ENCODE measurements at regions not wholly inside any gene's neighbourhood (a gene's known extent, or its start where the extent isn't known, plus 50 kb on each side); places are given as distances from the start of the nearest gene placed in this dataset.

GRCh38 chr10:61350068-61350467, 103.1 kb downstream of the TMEM26 start:
- TF ChIP-seq, protein P1, sequence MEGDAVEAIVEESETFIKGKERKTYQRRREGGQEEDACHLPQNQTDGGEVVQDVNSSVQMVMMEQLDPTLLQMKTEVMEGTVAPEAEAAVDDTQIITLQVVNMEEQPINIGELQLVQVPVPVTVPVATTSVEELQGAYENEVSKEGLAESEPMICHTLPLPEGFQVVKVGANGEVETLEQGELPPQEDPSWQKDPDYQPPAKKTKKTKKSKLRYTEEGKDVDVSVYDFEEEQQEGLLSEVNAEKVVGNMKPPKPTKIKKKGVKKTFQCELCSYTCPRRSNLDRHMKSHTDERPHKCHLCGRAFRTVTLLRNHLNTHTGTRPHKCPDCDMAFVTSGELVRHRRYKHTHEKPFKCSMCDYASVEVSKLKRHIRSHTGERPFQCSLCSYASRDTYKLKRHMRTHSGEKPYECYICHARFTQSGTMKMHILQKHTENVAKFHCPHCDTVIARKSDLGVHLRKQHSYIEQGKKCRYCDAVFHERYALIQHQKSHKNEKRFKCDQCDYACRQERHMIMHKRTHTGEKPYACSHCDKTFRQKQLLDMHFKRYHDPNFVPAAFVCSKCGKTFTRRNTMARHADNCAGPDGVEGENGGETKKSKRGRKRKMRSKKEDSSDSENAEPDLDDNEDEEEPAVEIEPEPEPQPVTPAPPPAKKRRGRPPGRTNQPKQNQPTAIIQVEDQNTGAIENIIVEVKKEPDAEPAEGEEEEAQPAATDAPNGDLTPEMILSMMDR (IDR thresholded peaks at IDR 0.05) = no peak
- TF ChIP-seq POLR2AphosphoS5 (IDR thresholded peaks at IDR 0.05) = no peak

Measured in suprapubic skin (tissue), 3 donors.